Mucosa of descending colon (tissue), 3 donors: ENCODE measurements at regions not wholly inside any gene's neighbourhood (a gene's known extent, or its start where the extent isn't known, plus 50 kb on each side); places are given as distances from the start of the nearest gene placed in this dataset.

ENCODE experiments used
- ATAC-seq: fragments of 200-7000 bp; cut with Tn5 transposase; one replicate; pipeline ENCODE4 v1.9.1; 2020; ENCODE audit warnings: mild to moderate bottlenecking, moderate library complexity
- DNase-seq, 3 donors: peaks; one replicate each; pipeline ENCODE4 v3.0.0-alpha.2; 2020
- H3K36me3 ChIP-seq: fragments of 200-600 bp; one replicate; pipeline ENCODE4 v1.8.0; 2021; ENCODE audit warnings: low read depth, mild to moderate bottlenecking
- H3K4me1 ChIP-seq: fragments of 200-600 bp; one replicate; pipeline ENCODE4 v1.8.0; 2021; ENCODE audit warnings: low read depth, mild to moderate bottlenecking
- H3K4me3 ChIP-seq: fragments of 200-600 bp; one replicate; pipeline ENCODE4 v1.8.0; 2021; ENCODE audit warnings: mild to moderate bottlenecking
- H3K9me3 ChIP-seq: fragments of 200-600 bp; one replicate; pipeline ENCODE4 v1.8.0; 2021; ENCODE audit warnings: mild to moderate bottlenecking
- CTCF ChIP-seq: fragments of 200-600 bp; IDR thresholded peaks from one replicate; pipeline ENCODE4 v1.8.0; 2022; ENCODE audit warnings: antibody characterized with exemption, mild to moderate bottlenecking
- intact Hi-C, 2 donors: fragments of 100-400 bp; cut with DNase I in 1 of 2; cut with micrococcal nuclease in 1 of 2; formaldehyde crosslinking; loops; one replicate each; pipeline versions ENCODE4 v1.11.0 to v1.11.1; 2022; cut with DNase I, micrococcal nuclease
- donor health status: DM: no; HTN: no; CAD: no; lungs with moderate emphysema.
- donor health status: DM: no; HTN: no; CAD: no.
- donor health status: DM: no; HTN: yes; CAD: no.

- no peak for DNase-seq
- Histone ChIP-seq H3K4me3 (no peak overlapping the region), H3K4me1 (no peaks in the 10 kb centered on the region), H3K36me3 (no peaks in the 10 kb centered on the region), H3K9me3 (no peaks in the 10 kb centered on the region)
- no peak for ATAC-seq
- no peak for TF ChIP-seq CTCF
- intact Hi-C loops = no loop called here
Measured at GRCh38 chr15:29945943-29946596, 123.8 kb upstream of the TJP1 start.

GRCh38 chr15:29944925-29945324 lies 122.7 kb upstream of the TJP1 start:
- no peak for DNase-seq
- Histone ChIP-seq H3K4me1 (no peaks in the 10 kb centered on the region), H3K4me3 (no peak overlapping the region), H3K36me3 (no peaks in the 10 kb centered on the region), H3K9me3 (no peaks in the 10 kb centered on the region)
- ATAC-seq = no peak
- no peak for TF ChIP-seq CTCF
- intact Hi-C loops = no loop called here

- no peak for DNase-seq
- intact Hi-C loops = no loop called here
- Histone ChIP-seq H3K4me3 (no peak overlapping the region), H3K36me3 (no peaks in the 10 kb centered on the region), H3K4me1 (no peaks in the 10 kb centered on the region), H3K9me3 (no peaks in the 10 kb centered on the region)
- ATAC-seq = no peak
- TF ChIP-seq CTCF = no peak
Measured at GRCh38 chr15:29942548-29942947, 120.3 kb upstream of the TJP1 start.

GRCh38 chr15:29942143-29942542 lies 119.9 kb upstream of the TJP1 start:
- no peak overlapping the region for H3K4me3 ChIP-seq
- no peaks in the 10 kb centered on the region for H3K9me3 ChIP-seq
- DNase-seq (no peak), ATAC-seq (no peak)
- TF ChIP-seq CTCF = no peak
- intact Hi-C loops = no loop called here
- H3K36me3 ChIP-seq = no peaks in the 10 kb centered on the region
- no peaks in the 10 kb centered on the region for H3K4me1 ChIP-seq

- H3K4me1 ChIP-seq = no peaks in the 10 kb centered on the region
- H3K36me3 ChIP-seq = no peaks in the 10 kb centered on the region
- intact Hi-C loops = loop anchor here (10.0 kb wide), 2 partner anchors 65 to 265 kb away; no protein-coding TSS in a partner anchor
- ATAC-seq = peak; percentile 17
- no peaks in the 10 kb centered on the region for H3K9me3 ChIP-seq
- no peak for DNase-seq
- H3K4me3 ChIP-seq = no peak overlapping the region
- no peak for TF ChIP-seq CTCF
Measured at GRCh38 chr15:29939404-29939803, 117.1 kb upstream of the TJP1 start.
